HK-2 (cell line): ENCODE measurements at regions not wholly inside any gene's neighbourhood (a gene's known extent, or its start where the extent isn't known, plus 50 kb on each side); places are given as distances from the start of the nearest gene placed in this dataset.

Experiments
- DNase-seq: peaks from one replicate; pipeline ENCODE4 v3.0.0-alpha.2; 2018; ENCODE audit not compliant: unreplicated experiment

- no peak for DNase-seq
These were observed 213.0 kb downstream of the PDCD6IP start for GRCh38 chr3:34011171-34012101.

DNA sequence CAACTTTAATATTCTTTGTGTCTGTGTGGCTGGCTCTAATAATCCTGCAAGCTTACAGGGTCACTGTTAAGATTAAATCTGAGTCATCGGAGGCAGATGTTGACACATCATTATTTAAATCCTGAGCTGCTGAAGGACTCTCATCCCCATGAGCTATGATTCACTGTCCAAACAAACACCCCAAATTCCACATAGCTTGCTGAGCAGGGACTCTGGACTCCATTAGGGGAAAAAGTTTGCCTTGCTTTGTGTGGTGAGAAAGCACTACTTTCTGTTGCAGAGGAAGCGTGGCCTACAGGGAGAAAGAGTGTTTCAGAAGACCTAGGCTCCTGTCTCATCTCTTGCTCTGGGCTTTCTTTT, 213.7 kb downstream of the PDCD6IP start:
- peak; percentile 1 for DNase-seq

DNA sequence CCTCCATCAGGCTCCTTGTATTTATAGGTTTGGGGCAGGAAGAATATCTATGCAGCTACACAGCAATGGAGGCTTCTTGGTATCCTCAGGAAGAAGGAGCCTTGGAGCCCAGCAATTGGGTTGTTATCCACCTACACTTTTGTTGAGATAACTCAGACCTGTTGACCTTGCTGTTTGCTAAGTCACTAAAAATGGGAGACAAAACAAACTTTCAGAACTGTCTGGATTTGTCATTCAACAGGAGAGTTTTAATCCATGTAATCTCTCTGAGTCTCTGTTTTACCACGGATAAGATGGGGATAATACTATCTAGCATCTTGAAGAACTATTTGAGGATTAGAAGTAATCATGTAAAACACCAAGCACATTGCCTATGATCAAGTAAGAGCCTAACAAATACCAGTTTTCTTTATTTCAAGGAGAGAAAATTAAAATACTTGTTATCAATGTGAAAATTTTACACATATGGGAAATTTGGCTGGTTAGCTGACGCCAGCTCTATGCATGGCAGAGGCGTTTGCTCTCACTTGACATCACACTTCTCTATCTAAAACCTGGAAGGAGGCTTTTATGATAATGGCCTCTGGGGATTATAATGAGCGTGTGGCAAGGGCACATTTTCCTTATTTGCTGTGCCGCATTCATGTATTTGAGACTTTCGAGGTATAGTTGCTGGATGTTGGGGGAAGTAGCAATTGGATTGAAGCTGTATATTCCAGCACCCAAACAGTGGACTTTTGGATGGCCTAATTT, 215.6 kb downstream of the PDCD6IP start:
- DNase-seq, result no peak

DNA sequence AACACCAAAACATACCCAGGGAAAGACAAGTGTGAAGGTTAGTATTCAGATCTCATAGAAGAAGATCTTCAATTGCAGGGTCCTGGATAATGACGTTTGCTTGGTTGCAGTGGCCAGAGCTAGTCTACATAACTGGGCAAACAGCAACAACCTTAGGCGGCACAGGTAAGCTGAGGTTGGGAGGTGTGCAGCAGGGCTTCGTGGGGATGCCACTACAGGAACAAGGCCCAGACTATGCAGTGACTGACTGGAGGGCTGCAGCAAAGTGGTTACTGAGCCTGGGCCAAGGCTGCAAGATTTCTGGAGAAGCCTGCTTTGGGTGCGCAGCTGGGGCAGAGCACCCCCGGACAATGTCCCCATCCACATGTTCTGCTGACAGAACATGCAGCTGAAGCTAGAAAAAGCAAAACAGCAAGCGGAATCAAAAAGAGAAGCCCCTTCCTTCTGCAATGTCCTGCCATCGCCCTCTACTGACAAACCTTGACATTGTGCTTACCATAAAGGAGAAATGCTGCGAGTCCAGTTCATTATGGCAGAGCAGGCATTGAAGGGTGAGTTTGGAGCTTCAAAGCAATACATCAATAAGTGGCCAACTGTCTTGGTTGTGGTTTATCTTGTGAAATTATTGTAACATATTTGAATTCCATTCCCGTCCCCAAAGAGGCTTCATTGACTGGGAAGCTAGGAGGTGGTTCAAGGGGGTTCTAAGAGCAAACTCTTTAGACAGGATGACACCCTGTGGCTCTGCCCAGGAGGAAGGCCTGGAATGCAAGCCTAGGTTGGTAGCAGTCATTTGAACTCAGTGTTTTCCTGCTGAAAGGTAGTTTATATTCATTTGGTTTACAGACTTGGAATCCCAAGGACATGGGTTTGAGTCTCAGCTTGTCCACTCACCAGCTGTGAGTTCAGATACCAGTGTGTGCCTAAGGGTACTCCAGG, 217.0 kb downstream of the PDCD6IP start:
- no peak for DNase-seq

- no peak for DNase-seq
These were observed 218.6 kb downstream of the PDCD6IP start for GRCh38 chr3:34016925-34017587.

DNA sequence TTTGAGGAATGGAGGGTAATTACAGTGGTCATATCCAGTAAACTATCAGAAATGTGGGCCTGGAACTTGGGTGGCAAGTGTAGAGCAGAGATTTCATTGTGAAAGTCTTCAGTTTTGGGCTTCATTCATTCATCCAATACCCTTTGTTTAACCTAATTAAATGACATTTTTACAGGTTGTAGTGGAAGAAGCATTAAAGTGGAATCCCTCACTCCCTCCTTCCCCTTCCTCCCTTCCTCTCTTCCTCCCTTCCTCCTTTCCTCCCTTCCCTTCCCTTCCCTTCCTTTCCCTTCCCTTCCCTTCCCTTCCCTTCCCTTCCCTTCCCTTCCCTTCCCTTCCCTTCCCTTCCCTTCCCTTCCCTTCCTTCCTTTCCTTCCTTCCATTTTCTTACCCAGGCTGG, 219.3 kb downstream of the PDCD6IP start:
- DNase-seq, result no peak

- DNase-seq, result no peak
These were observed 220.7 kb downstream of the PDCD6IP start for GRCh38 chr3:34019158-34019557.

GRCh38 chr3:34020170-34020569, 221.7 kb downstream of the PDCD6IP start:
- DNase-seq, result no peak

DNA sequence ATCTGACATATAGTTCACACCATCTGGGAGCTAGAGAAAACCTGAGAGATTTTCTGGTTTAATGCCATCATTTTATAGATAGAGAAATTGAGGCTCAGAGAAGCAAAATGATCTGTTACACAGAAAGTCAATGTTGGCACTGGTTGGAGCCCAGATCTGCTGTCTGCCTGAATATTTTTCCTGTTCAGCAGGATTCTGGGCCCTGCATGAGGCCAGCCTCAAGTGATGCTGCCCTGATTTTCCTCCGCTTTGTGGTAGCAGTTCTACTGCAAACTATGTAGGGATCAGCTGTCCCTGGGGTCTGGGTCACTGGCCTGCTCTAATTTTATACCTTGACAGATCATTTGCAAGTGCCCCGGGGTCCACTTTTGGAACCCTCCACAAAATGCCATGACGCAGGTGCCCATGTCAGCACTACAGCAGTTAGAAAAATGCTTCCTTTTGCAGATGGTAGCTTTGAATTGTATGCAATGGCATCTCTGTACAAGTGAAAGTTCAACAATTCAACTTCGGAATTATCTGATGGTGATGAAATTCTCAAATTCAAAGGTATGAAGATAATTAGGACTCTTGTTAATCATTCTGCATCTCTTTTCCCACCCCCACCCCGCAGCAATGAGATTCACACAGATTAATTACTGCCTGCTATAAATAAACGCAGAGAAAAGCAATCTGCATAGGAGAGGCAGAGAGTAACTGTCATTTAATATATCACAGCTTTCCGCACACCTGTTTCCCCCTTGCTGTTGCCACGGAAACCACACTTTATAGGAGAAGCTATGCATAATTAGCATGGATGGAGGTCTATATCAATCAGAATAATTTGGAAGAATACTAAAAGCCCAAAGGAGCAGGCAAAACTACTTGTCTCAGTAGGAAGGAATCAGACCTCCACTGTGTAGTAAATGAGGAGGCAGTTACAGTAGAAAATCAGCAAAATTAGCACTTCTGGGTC, 222.6 kb downstream of the PDCD6IP start:
- DNase-seq, result no peak

GRCh38 chr3:34022147-34022546, 223.7 kb downstream of the PDCD6IP start:
- DNase-seq, result no peak

DNA sequence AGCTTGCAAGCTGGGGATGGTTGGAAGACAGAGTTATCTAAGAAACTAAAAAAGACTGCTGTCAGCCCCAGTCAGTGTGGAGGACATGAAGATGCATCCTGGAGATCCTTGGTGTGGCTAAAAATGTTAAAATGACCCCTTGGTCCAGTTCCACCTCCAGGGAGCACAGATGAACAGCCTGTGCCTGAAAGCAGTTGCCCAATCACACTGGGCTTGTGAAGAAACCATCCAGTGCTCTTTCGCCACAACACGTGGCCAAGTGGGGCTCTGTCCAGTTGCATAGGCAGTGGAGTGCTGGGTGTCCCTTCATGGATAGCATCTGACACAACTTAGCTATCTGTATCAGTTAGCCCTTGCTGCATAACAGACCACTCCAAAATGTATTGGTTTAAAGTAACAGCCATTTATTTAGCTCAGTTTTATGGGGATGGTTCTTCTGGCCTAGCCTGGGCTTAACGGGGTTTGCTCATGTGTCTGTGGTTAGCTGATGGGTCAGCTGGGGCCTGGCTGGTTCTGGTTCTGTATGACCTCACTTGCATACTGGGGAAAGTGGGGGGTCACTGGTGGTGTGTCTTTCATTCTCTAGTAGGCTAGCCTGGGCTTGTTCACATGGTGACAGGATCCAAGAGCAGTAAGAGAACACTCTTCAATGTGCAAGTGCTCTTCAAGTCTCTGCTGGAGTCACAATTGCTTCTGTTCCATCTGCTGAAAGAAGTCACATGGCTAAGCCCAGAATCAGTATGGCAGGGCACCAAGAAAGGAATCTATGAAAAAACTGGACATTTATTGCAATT, 226.2 kb downstream of the PDCD6IP start:
- no peak for DNase-seq

- no peak for DNase-seq
These were observed 235.4 kb downstream of the PDCD6IP start for GRCh38 chr3:34033839-34034238.

GRCh38 chr3:34034840-34035239, 236.4 kb downstream of the PDCD6IP start:
- DNase-seq, result no peak

DNA sequence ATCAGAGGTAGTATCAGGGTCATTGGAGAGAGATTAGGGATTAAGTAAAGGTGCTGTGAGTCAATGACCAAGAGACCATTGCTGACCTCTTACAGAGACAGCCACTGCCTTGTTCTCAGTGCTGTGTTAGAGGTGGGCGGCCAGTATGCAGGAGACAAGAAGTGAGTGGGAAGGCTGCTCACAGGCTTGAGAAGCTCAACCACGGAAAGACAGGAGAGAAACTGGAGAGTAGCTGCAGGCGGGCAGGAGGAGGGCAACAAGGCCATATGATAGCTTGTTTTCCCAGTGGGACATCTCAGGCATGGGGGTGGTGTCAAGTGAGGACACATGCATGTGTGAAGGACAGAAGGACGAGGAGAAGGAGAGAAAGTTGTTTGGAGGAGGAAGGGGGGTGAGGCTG, 237.3 kb downstream of the PDCD6IP start:
- no peak for DNase-seq

DNA sequence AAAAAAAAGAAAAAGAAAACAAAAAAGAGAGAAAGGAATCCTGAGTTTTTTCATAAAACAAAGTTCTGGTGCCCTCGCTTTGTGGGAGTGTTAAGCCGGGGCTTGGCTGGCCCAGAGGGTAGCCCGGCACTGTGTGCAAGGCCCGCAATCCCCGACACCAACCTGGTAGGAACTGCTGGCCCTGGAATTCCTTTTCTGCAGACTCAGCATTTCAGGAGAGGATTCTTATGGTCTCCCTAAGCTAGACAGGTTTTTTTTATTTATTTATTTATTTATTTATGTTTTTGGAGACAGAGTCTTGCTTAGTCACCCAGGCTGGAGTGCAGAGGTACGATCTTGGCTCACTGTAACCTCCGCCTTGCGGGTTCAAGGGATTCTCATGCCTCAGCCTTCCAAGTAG, 238.8 kb downstream of the PDCD6IP start:
- no peak for DNase-seq

DNA sequence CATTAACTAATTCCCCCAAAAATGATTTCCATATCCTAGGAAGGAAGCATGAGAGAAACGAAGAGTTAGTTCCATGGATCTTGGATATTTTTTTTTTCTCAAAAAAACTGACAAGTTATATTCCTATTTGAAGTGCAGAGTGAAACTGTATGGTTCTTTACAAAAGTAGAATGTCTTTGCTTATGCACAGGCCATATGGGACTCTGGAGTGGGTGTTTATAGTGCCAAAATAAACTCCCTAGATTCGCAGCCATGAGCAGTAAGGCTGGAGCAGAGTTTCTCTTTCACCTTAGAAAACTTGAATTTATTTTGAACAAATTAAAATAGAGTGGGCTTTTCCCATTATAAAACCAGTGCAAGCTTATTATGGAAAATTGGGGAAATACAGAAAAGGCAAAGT, 239.7 kb downstream of the PDCD6IP start:
- DNase-seq, result no peak

GRCh38 chr3:34046154-34046553, 247.7 kb downstream of the PDCD6IP start:
- DNase-seq, result no peak

GRCh38 chr3:34053626-34054025, 255.2 kb downstream of the PDCD6IP start:
- DNase-seq, result no peak

GRCh38 chr3:34056181-34056910, 257.9 kb downstream of the PDCD6IP start:
- no peak for DNase-seq
